WI38 (cell line): ENCODE measurements at regions not wholly inside any gene's neighbourhood (a gene's known extent, or its start where the extent isn't known, plus 50 kb on each side); places are given as distances from the start of the nearest gene placed in this dataset.

Experiments
- H3K4me3 ChIP-seq: 2 replicates; pipeline ENCODE4 v1.5.1; 2011; ENCODE audit warnings: low read depth, mild to moderate bottlenecking, control low read depth, low read length
- TF ChIP-seq, protein P1 (sequence below): IDR thresholded peaks from 2 replicates; pipeline ENCODE4 v1.5.1; 2012; ENCODE audit warnings: low read depth, mild to moderate bottlenecking, control low read depth, low read length

DNA sequence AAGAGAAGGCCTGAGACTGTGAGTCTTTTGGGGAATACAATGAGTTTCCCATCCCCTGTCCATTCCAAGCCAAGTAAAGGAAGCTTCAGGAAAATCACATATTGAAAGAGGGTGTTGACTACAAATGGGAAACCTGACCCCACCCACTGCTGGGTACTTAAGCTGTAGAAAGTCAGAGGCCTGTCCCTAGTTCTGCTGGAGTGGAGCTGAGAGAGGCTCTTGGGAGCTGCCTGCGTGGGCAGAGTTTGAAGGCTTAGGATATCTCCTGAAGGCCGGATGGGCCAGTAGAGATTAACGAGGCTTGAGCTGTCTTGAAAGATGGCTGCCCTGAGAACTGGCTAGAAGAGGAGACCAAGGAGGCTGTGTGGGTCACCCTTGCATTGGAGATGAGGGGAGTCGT lies 176.2 kb upstream of the NECTIN1 start:
- TF ChIP-seq, protein P1, sequence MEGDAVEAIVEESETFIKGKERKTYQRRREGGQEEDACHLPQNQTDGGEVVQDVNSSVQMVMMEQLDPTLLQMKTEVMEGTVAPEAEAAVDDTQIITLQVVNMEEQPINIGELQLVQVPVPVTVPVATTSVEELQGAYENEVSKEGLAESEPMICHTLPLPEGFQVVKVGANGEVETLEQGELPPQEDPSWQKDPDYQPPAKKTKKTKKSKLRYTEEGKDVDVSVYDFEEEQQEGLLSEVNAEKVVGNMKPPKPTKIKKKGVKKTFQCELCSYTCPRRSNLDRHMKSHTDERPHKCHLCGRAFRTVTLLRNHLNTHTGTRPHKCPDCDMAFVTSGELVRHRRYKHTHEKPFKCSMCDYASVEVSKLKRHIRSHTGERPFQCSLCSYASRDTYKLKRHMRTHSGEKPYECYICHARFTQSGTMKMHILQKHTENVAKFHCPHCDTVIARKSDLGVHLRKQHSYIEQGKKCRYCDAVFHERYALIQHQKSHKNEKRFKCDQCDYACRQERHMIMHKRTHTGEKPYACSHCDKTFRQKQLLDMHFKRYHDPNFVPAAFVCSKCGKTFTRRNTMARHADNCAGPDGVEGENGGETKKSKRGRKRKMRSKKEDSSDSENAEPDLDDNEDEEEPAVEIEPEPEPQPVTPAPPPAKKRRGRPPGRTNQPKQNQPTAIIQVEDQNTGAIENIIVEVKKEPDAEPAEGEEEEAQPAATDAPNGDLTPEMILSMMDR, result no peak
- H3K4me3 ChIP-seq, result no peak overlapping the region

DNA sequence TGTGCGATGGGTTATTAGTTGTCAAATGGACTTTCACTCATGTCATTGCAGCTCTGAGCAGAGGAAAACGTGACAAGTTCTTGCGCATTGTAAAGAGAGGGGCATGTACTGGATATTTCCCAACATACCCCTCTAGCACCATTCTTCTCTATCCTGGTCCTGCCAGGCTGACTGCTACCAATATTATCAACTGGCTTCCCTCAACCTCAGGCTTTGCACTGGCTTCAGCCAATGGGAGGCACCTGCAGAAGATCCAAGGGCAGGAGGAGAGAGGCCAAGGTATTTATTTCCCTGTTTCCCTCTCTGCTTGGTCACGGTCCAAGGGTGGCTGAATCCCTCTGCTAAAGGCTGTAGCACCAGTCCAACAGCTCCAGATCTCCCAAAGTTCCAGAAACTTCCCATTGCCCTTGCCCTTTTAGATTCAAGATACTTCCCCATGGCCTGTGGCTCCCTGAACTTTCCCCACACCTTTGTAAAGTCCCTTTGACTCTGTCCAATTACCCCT lies 175.6 kb upstream of the NECTIN1 start:
- H3K4me3 ChIP-seq, result no peak overlapping the region
- TF ChIP-seq, protein P1, result no peak

DNA sequence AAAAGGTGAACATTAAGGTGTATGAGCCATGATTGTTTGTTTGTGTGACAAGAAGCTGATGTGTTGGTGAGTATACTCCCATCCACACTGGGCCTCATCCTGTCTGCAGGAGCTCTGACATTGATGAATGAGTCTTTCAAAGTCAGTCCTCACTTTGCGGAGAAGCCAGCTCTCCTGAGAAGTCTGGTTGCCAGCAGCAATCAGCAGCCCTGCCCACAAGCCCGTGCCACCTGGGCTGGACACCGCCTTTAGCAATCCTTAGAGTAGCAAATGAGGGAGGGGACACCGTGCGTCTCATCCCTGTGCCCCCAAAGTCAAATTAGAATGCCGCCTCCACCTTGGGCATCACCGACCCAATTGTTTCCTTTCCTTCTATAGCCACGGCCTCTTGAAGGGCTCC lies 174.8 kb upstream of the NECTIN1 start:
- TF ChIP-seq, protein P1, result no peak
- H3K4me3 ChIP-seq, result no peak overlapping the region

DNA sequence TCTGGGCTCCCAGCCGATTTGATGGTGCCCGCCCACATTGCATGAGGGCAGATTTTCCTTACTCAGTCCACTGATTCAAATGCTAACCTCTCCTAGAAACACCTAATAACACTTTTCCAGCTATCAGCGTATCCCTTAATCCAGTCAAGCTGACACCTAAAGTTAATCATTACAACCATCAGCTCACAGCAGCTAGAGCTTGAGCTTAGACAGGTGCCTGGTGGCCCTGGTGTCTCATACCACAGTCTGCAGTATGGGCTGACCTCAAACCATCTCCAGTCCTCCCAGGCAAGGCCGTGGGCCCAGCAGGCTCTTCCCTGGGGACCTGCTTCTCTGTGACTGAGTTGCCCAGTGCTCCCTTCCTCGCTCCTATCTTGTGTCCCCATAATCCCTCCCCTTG lies 174.4 kb upstream of the NECTIN1 start:
- TF ChIP-seq, protein P1, result no peak
- H3K4me3 ChIP-seq, result no peak overlapping the region

DNA sequence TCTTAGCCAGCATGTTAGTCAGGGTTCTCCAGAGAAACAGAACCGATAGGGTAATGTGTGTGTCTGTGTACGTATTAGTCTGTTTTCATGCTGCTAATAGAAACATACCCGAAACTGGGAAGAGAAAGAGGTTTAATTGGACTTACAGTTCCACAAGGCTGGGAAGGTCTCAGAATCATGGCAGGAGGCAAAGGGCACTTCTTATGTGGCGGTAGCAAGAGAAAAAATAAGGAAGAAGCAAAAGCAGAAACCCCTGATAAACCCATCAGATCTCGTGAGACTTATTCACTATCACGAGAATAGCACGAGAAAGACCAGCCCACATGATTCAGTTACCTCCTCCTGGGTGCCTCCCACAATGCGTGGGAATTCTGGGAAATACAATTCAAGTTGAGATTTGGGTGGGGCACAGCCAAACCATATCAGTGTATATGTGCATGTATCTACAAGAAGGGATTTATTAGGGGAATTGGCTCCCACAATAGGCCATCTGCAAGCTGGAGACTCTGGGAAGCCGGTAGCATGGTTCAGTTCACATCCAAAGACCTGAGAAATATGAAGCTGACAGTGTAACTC lies 173.7 kb upstream of the NECTIN1 start:
- TF ChIP-seq, protein P1, result no peak
- H3K4me3 ChIP-seq, result no peak overlapping the region

DNA sequence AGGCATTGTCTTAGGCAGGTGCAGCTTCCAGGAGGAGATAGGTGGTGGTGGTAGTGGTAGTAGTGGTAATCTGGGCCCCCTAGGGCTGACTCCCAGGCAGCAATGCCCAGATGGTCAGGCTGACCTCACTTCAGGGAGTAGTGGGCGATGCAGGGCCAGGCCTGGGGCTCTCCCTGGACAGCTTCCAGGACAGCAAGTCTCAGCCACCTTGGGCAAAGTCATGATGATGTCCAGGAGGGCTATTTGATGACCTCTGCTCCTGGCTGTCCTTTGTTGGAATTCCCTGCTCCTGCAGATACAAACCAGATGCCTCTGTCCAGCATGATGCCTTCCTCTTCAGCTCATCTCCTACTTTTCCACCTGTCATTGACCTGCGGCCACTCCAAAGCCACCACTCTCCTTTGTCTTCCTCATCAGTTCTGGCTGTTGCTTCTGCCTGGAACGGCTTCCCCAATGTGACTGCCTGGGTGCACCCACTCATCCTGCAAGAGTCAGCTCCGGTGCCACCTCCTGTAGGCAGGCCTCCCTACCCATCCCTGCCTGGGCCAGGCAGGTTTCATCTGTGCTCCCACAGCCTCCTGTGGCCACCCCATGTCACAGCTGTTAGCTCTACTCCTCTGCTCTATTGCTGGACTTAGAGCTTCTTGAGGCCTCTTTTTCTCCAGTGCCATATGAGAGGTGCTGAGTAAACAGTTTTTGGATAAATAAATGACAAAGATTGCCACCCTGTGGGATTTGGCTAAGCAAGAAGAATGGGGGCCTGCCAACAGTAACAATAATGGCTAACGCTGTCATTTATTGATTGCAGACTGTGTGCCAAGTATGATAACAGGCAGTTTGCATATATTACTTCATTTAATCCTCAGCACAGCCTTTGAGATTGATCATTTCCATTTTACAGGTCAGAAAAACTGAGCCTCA lies 172.9 kb upstream of the NECTIN1 start:
- TF ChIP-seq, protein P1, result no peak
- no peak overlapping the region for H3K4me3 ChIP-seq

DNA sequence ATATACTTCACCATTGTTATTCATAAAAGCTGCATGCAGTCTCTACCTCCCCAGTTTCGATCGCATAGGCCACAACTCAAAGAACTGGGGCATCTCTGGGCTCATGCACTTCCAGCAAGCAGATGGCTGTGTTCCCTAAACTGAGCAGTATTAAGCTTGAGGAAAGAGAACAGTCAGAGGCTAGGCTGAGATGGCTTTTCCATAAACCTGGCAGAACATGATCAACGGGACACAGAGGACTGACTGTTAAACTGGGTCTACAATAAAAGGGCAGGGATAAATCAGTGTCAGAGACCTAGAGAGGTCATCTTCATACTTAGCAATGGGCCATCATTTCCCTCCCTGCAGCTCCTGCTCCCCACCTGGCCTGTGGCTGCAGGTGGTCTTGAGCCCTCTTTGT lies 171.0 kb upstream of the NECTIN1 start:
- no peak overlapping the region for H3K4me3 ChIP-seq
- TF ChIP-seq, protein P1, result no peak
